ENCODE measurements at regions not wholly inside any gene's neighbourhood (a gene's known extent, or its start where the extent isn't known, plus 50 kb on each side); places are given as distances from the start of the nearest gene placed in this dataset.

DNA sequence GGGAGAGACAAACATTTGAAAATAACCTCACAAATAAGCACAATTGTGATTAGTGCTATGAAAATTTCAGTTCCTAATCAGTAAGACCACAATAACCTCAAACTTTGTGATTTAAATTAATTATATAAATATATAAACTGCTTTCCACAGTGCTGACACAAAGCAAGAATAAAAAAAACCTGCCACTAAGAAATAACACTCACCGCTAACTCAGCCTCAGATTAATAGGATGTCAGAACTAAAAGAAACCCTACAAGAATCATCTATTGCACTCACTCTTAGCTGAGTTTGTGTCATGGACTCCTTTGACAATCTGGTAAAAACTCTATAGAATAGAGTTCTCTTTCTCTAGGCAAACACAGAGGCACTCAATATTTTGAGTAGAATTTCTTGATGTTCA, 68.4 kb downstream of the SLC41A2 start:
- H2AK5ac ChIP-seq (ENCODE audit: insufficient read length, low read length), result no peak overlapping the region
- H2BK15ac ChIP-seq (ENCODE audit: low read depth, low read length), result no peak overlapping the region
- no peak overlapping the region for H2AFZ ChIP-seq (ENCODE audit: low read length)
- H3K14ac ChIP-seq (ENCODE audit: insufficient read depth, low read length), result no peak overlapping the region
- H3K79me1 ChIP-seq (ENCODE audit: insufficient read depth, low read depth, low read length, poor library complexity, severe bottlenecking), result no peaks in the 10 kb centered on the region
- H3K4me1 Mint-ChIP-seq, result no peaks in the 10 kb centered on the region
- no peak overlapping the region for H3K18ac ChIP-seq (ENCODE audit: insufficient read length, low read depth, low read length)
- no peak overlapping the region for H4K91ac ChIP-seq (ENCODE audit: insufficient read length, low read depth, low read length)
- no peak overlapping the region for H3K4me2 ChIP-seq (ENCODE audit: insufficient read depth, insufficient read length, low read length)
- 0 out of 7 replicates have a peak, but pooled peaks cover 0 to 2% (median 0%) of the 10 kb centered on the region in 3 experiments for H3K36me3 Mint-ChIP-seq (ENCODE audit: insufficient read depth in 1 of 3, low read depth in 3 of 3)
- H3K9ac ChIP-seq (ENCODE audit: extremely low read depth, insufficient read length, low read length), result no peak overlapping the region
- no peak overlapping the region for H3K23ac ChIP-seq (ENCODE audit: insufficient read length, low read depth, low read length)
- WGBS (ENCODE audit: extremely low coverage, insufficient read length, low lambda C conversion rate), result no CpG with 5 or more reads among the region's 1 CpG
- no peak overlapping the region for H3K56ac ChIP-seq (ENCODE audit: insufficient read length, low read depth, low read length)
- no peak overlapping the region for H2BK20ac ChIP-seq (ENCODE audit: low read depth, low read length, poor library complexity, severe bottlenecking)
- H3K27me3 Mint-ChIP-seq (ENCODE audit: low read depth), result no peaks in the 10 kb centered on the region
- H3K4ac ChIP-seq (ENCODE audit: low read depth, low read length), result no peak overlapping the region
- TF ChIP-seq CTCF (conservative IDR thresholded peaks at IDR 0.05), result no peak
- H3K4me1 ChIP-seq (ENCODE audit: insufficient read depth, low read length), result no peaks in the 10 kb centered on the region
- DNase-seq, result no peak
- H3T11ph ChIP-seq (ENCODE audit: low read length), result no peak overlapping the region
- no peak overlapping the region for H4K8ac ChIP-seq (replicated peaks; ENCODE audit: insufficient read length, low read depth, low read length)
- H2BK12ac ChIP-seq (ENCODE audit: insufficient read length, low read depth, low read length), result no peak overlapping the region
- no peaks in the 10 kb centered on the region for H3K9me3 ChIP-seq (ENCODE audit: control insufficient read depth, low read depth, low read length)
- no peaks in the 10 kb centered on the region for H3K27me3 ChIP-seq (ENCODE audit: insufficient read depth, low read length)
- H4K20me1 ChIP-seq (ENCODE audit: control insufficient read depth, insufficient read depth, insufficient read length), result no peaks in the 10 kb centered on the region
- H3K9me3 Mint-ChIP-seq, result no peaks in the 10 kb centered on the region
- H3K27ac Mint-ChIP-seq, result no peak overlapping the region
- no peak overlapping the region for H3K4me3 Mint-ChIP-seq
- H3K23me2 ChIP-seq (ENCODE audit: insufficient read length, low read depth, low read length, poor library complexity, severe bottlenecking), result no peaks in the 10 kb centered on the region
- no peak overlapping the region for H2BK120ac ChIP-seq (ENCODE audit: low read depth, low read length, poor library complexity, severe bottlenecking)
- H2BK5ac ChIP-seq (ENCODE audit: insufficient read length, low read length), result no peak overlapping the region
- H3K79me2 ChIP-seq (ENCODE audit: insufficient read depth, low read length), result no peaks in the 10 kb centered on the region
- no peak overlapping the region for H3K27ac ChIP-seq (ENCODE audit: insufficient read length, low read depth, low read length)
- H4K5ac ChIP-seq (ENCODE audit: insufficient read length, low read depth, low read length), result no peak overlapping the region
